ENCODE measurements at regions not wholly inside any gene's neighbourhood (a gene's known extent, or its start where the extent isn't known, plus 50 kb on each side); places are given as distances from the start of the nearest gene placed in this dataset.

DNA sequence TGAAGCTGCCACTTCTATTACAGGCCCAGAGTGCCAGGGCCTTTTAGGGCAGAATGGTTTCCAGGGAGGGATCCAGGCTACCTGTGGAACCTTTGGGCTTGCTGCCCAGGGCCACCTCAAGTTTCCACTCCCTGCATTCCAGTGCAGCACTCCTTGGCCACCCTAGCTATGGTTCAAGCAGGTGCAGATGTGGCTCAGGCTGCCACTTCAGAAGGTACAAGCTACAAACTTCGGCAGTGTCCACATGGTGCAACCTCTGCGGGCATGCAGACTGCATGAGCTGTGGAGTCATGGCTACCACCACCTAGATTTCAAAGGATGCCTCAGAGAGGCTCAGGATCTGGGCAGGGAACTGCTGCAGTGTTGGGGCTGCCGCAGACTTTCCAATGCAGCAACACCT, 248.1 kb upstream of the UBE2E3 start:
- Mint-ChIP-seq H3K36me3 (ENCODE audit: low read depth) (no peaks in the 10 kb centered on the region), H3K4me1 (no peaks in the 10 kb centered on the region), H3K4me3 (no peak overlapping the region), H3K27ac (no peak overlapping the region), H3K27me3 (peaks cover 5% of the 10 kb centered on the region), H3K9me3 (ENCODE audit: low read depth) (no peaks in the 10 kb centered on the region)
- ATAC-seq, result no peak
- ChIA-PET POLR2A (no interaction called here), CTCF (interaction anchor here (0.7 kb wide), 2 partner anchors 9 to 953 kb away, joined by 3 read pairs; no protein-coding TSS in a partner anchor)
- no peak for DNase-seq
- intact Hi-C loops (cut with DNase I, micrococcal nuclease), result no loop called here

DNA sequence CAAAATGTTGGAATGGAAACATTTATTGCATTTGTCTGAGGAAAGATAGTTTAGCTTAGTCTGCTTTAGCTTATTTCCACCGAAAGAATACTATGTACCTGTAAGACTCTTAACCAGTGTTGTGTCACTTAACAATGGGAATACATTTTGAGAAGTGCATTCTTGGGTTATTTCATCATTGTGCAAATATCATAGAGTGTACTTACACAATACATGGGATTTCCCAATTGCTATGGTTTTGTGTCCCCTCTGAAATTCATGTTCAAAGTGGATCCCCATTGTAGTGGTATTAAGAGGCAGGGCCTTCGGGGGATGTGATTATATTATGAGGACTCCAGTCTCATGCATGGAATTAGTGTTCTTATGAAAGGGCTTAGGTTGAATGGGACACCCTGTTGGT, 249.4 kb upstream of the UBE2E3 start:
- Mint-ChIP-seq H3K4me1 (no peaks in the 10 kb centered on the region), H3K36me3 (ENCODE audit: low read depth) (no peaks in the 10 kb centered on the region), H3K9me3 (ENCODE audit: low read depth) (no peaks in the 10 kb centered on the region), H3K4me3 (no peak overlapping the region), H3K27ac (no peak overlapping the region), H3K27me3 (peaks cover 5% of the 10 kb centered on the region)
- ATAC-seq, result no peak
- ChIA-PET POLR2A (no interaction called here), CTCF (no interaction called here)
- intact Hi-C loops (cut with DNase I, micrococcal nuclease), result no loop called here
- no peak for DNase-seq

DNA sequence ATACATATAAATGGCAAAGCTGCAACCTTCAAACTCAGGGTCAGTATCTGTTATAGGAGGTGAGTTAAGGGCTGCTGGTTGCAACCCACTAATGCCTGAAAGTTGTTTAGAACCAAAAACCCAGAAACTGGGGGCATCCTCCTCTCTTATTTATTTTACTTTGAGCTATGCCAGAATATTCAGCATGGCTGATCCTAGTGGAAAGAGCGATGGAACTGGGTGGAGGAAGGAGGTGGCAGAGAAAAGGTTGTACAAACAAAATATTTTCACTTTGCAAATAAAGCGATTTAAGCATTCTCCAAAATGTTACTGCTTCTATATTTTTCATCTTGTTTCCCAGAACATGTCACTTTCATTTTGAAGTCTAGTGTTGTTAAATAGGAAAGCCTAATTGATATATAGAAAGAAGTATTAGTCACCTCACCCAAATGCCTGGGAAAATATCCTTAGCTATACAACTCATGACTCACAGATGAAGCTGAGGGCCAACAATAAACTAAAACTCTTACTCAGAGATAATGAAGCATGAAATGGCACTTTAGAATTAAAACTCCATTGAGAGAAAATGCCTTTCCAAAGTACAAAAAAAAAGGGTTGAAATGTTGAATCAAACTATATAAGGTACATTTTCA, 251.4 kb upstream of the UBE2E3 start:
- H3K27ac Mint-ChIP-seq, result no peak overlapping the region
- ATAC-seq (no peak), DNase-seq (no peak)
- H3K9me3 Mint-ChIP-seq (ENCODE audit: low read depth), result no peaks in the 10 kb centered on the region
- ChIA-PET POLR2A (no interaction called here), CTCF (no interaction called here)
- H3K4me3 Mint-ChIP-seq, result no peak overlapping the region
- H3K4me1 Mint-ChIP-seq, result no peaks in the 10 kb centered on the region
- peaks cover 5% of the 10 kb centered on the region for H3K27me3 Mint-ChIP-seq
- intact Hi-C loops (cut with DNase I, micrococcal nuclease), result no loop called here
- no peaks in the 10 kb centered on the region for H3K36me3 Mint-ChIP-seq (ENCODE audit: low read depth)

DNA sequence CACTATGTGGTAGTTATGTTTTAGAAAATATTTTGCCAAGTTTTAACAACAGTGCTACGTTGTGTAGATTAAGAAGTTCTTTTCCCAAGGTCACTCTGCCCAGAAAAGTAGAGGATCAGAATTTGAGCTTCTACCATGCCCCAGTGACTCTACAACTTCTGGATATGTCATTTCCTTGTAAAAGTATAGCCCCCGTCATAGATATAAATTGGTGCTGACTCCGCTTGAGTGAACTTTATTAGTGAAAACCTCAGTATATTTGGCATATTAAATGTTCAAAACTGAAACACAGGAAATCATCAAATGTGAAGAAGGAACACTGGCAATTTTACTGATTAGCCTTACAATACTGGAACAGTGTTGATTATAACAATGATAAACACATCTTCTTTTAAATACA, 256.7 kb upstream of the UBE2E3 start:
- H3K27me3 Mint-ChIP-seq, result peaks cover 2% of the 10 kb centered on the region
- no peak overlapping the region for H3K27ac Mint-ChIP-seq
- ChIA-PET POLR2A (no interaction called here), CTCF (interaction anchor here (1.1 kb wide), 1 partner anchor 9 kb away, joined by 3 read pairs; no protein-coding TSS in a partner anchor)
- no peak overlapping the region for H3K4me3 Mint-ChIP-seq
- no peaks in the 10 kb centered on the region for H3K4me1 Mint-ChIP-seq
- DNase-seq (no peak), ATAC-seq (no peak)
- intact Hi-C loops (cut with DNase I, micrococcal nuclease), result no loop called here
- H3K36me3 Mint-ChIP-seq (ENCODE audit: low read depth), result no peaks in the 10 kb centered on the region
- no peaks in the 10 kb centered on the region for H3K9me3 Mint-ChIP-seq (ENCODE audit: low read depth)

DNA sequence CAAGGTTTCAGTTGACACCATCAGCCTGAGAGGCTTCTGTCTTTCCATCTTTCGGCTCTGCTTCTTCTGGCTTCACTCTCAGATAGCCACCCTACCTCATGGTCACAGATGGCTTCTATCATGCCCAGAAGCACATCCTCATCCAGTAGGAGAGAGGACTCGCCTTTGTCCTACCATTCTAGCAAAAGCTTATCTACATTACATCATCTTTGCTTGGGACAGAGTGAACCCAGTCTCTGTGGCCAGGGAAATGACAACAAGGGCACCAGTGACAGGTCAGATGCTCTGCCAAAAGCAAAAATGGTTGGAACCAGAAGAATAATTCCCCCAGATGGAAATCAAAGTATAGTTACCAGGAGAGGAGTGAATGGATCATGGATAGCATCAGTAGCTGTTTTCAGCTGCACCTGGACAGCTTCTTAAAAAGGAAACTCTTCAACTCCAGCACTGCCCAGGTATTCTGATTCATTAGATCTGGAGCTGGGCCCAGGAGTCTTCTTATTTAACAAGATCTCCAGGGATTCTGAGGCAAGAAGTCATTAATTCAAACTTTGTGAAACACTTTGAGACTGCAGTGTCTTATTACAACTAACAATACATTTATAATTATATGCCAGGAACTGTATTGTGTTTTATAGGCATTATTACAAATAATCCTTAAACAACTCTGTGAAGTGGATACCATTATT, 257.7 kb upstream of the UBE2E3 start:
- no peak overlapping the region for H3K4me3 Mint-ChIP-seq
- no peaks in the 10 kb centered on the region for H3K4me1 Mint-ChIP-seq
- ATAC-seq, result no peak
- H3K9me3 Mint-ChIP-seq (ENCODE audit: low read depth), result no peaks in the 10 kb centered on the region
- H3K36me3 Mint-ChIP-seq (ENCODE audit: low read depth), result no peaks in the 10 kb centered on the region
- H3K27ac Mint-ChIP-seq, result no peak overlapping the region
- no peak for DNase-seq
- intact Hi-C loops (cut with DNase I, micrococcal nuclease), result no loop called here
- H3K27me3 Mint-ChIP-seq, result peaks cover 2% of the 10 kb centered on the region
- ChIA-PET CTCF (interaction anchor here (1.1 kb wide), 1 partner anchor 8 kb away, joined by 3 read pairs; no protein-coding TSS in a partner anchor), POLR2A (no interaction called here)

DNA sequence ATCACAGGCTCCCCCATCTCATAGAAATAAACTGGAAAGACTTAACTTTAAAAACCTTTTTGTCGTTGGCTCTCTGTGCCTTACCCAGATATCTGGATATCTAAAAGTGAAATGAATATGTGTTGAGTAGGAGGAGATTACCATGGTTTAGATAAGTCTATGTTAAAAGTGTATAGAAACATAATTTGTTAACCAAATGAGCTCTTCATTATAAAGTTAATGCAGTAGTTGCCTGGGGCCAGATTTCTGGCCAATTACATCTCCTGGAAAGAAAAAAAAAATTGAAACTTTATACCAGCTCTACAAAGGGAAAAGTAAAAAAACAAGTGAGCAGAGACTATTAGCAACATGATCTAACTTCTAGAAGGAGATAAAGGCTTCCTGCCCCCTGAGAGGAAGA, 259.6 kb upstream of the UBE2E3 start:
- intact Hi-C loops (cut with DNase I, micrococcal nuclease), result no loop called here
- H3K27ac Mint-ChIP-seq, result no peak overlapping the region
- CTCF ChIA-PET, result no interaction called here

GRCh38 chr2:180717588-180717987, 262.8 kb upstream of the UBE2E3 start:
- Mint-ChIP-seq H3K4me3 (no peak overlapping the region), H3K27ac (no peak overlapping the region), H3K36me3 (ENCODE audit: low read depth) (no peaks in the 10 kb centered on the region), H3K9me3 (ENCODE audit: low read depth) (no peaks in the 10 kb centered on the region), H3K27me3 (peaks cover 6% of the 10 kb centered on the region), H3K4me1 (no peaks in the 10 kb centered on the region)
- ChIA-PET POLR2A (no interaction called here), CTCF (no interaction called here)
- intact Hi-C loops (cut with DNase I, micrococcal nuclease), result no loop called here
- no peak for ATAC-seq
- no peak for DNase-seq

More for the DNA sequence above, 259.6 kb upstream of the UBE2E3 start:
- H3K4me3 Mint-ChIP-seq, result no peak overlapping the region
- H3K27me3 Mint-ChIP-seq, result peaks cover 2% of the 10 kb centered on the region
- H3K4me1 Mint-ChIP-seq, result no peaks in the 10 kb centered on the region
- POLR2A ChIA-PET, result no interaction called here
- H3K36me3 Mint-ChIP-seq (ENCODE audit: low read depth), result no peaks in the 10 kb centered on the region
- no peak for DNase-seq
- no peak for ATAC-seq
- H3K9me3 Mint-ChIP-seq (ENCODE audit: low read depth), result no peaks in the 10 kb centered on the region

- Mint-ChIP-seq H3K4me1 (no peaks in the 10 kb centered on the region), H3K36me3 (ENCODE audit: low read depth) (no peaks in the 10 kb centered on the region), H3K4me3 (no peak overlapping the region), H3K27me3 (peaks cover 6% of the 10 kb centered on the region), H3K27ac (no peak overlapping the region), H3K9me3 (ENCODE audit: low read depth) (no peaks in the 10 kb centered on the region)
- intact Hi-C loops (cut with DNase I, micrococcal nuclease), result no loop called here
- DNase-seq, result no peak
- no peak for ATAC-seq
- ChIA-PET CTCF (no interaction called here), POLR2A (no interaction called here)
These were observed 263.9 kb upstream of the UBE2E3 start for GRCh38 chr2:180716186-180717180.

DNA sequence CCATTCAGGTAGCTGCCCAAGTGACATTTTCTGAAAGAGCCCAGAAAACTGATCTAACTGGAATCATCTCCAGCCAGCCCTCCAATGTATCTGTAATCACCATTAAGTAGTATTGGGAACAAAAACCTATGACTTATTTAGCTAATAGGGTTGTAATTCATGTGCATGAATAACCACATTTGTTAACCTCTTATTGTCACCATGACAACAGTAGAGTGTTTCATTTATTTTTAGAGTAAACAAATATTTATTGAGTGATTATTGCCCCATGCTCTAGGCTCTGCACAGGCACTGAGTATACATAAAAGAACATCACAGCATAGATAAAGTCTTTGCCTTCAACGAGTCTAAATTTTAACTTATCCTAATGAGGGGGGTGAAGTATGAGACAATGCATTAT, 265.4 kb upstream of the UBE2E3 start:
- CTCF ChIA-PET, result no interaction called here
- no peaks in the 10 kb centered on the region for H3K9me3 Mint-ChIP-seq (ENCODE audit: low read depth)
- no peak for DNase-seq

GRCh38 chr2:180709392-180710145, 270.8 kb upstream of the UBE2E3 start:
- Mint-ChIP-seq H3K27ac (no peak overlapping the region), H3K9me3 (ENCODE audit: low read depth) (no peaks in the 10 kb centered on the region), H3K4me1 (no peaks in the 10 kb centered on the region), H3K27me3 (peaks cover 2% of the 10 kb centered on the region), H3K4me3 (no peak overlapping the region), H3K36me3 (ENCODE audit: low read depth) (no peaks in the 10 kb centered on the region)
- intact Hi-C loops (cut with DNase I, micrococcal nuclease), result no loop called here
- ATAC-seq, result no peak
- no peak for DNase-seq
- CTCF ChIA-PET, result no interaction called here
- POLR2A ChIA-PET, result no interaction called here

More for the DNA sequence above, 265.4 kb upstream of the UBE2E3 start:
- no peaks in the 10 kb centered on the region for H3K36me3 Mint-ChIP-seq (ENCODE audit: low read depth)
- H3K4me3 Mint-ChIP-seq, result no peak overlapping the region
- no peaks in the 10 kb centered on the region for H3K4me1 Mint-ChIP-seq
- H3K27ac Mint-ChIP-seq, result no peak overlapping the region
- POLR2A ChIA-PET, result no interaction called here
- ATAC-seq, result no peak
- H3K27me3 Mint-ChIP-seq, result peaks cover 6% of the 10 kb centered on the region
- intact Hi-C loops (cut with DNase I, micrococcal nuclease), result no loop called here

DNA sequence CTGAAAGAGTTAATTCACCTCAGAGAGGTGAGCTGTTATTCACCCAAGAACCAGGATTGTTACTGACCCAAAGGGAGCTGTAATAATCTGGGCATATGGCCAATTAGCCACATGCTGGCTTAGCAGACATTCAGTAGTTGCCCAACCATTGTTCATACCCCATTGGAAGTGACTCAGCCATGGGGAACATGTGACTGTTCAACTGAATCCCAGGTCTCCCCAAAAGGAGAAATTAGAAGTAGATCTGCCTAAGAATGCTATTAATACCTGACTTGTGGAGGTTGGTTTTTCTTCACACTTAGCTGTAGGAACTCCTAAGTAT, 272.6 kb upstream of the UBE2E3 start:
- no peaks in the 10 kb centered on the region for H3K9me3 Mint-ChIP-seq (ENCODE audit: low read depth)
- CTCF ChIA-PET, result no interaction called here
- no peaks in the 10 kb centered on the region for H3K4me1 Mint-ChIP-seq
- POLR2A ChIA-PET, result no interaction called here
- DNase-seq (no peak), ATAC-seq (no peak)
- intact Hi-C loops (cut with DNase I, micrococcal nuclease), result no loop called here
- H3K27ac Mint-ChIP-seq, result no peak overlapping the region
- no peaks in the 10 kb centered on the region for H3K27me3 Mint-ChIP-seq
- no peak overlapping the region for H3K4me3 Mint-ChIP-seq
- no peaks in the 10 kb centered on the region for H3K36me3 Mint-ChIP-seq (ENCODE audit: low read depth)
